Neural progenitor cell (in vitro differentiated cells): ENCODE measurements at regions not wholly inside any gene's neighbourhood (a gene's known extent, or its start where the extent isn't known, plus 50 kb on each side); places are given as distances from the start of the nearest gene placed in this dataset.

ENCODE experiments used
- CTCF ChIP-seq: fragments of 200-600 bp; sonication (generic); IDR thresholded peaks from 2 replicates; pipeline ENCODE4 v1.5.1; 2017; ENCODE audit warnings: antibody characterized with exemption, mild to moderate bottlenecking
- EZH2 ChIP-seq: fragments of 200-600 bp; sonication (generic); IDR thresholded peaks from 2 replicates; pipeline ENCODE4 v1.6.1; 2017; ENCODE audit warnings: antibody characterized with exemption, mild to moderate bottlenecking, moderate library complexity
- EZH2phosphoT487 ChIP-seq: fragments of 200-600 bp; sonication (generic); IDR thresholded peaks from 2 replicates; pipeline ENCODE4 v1.6.1; 2017; ENCODE audit warnings: antibody characterized with exemption

GRCh38 chr4:104752337-104752736 is 257.6 kb upstream of the CXXC4 start:
- TF ChIP-seq CTCF (no peak), EZH2phosphoT487 (no peak), EZH2 (no peak)
